HepG2 (cell line): ENCODE measurements at regions not wholly inside any gene's neighbourhood (a gene's known extent, or its start where the extent isn't known, plus 50 kb on each side); places are given as distances from the start of the nearest gene placed in this dataset.

ENCODE experiments used
- FOXJ3 ChIP-seq: sonication (generic); formaldehyde crosslinking; IDR thresholded peaks from 2 replicates; pipeline ENCODE4 v1.4.0; 2020; ENCODE audit warnings: missing genetic modification reagents, mild to moderate bottlenecking, borderline replicate concordance
- GABPB1 ChIP-seq: IDR thresholded peaks from 2 replicates; pipeline ENCODE4 v1.6.1; 2016; ENCODE audit warnings: mild to moderate bottlenecking, missing genetic modification reagents, moderate library complexity, missing compliant biosample characterization
- HMGXB4 ChIP-seq, 2 experiments: sonication (generic) in 1 of 2; formaldehyde crosslinking in 1 of 2; IDR thresholded peaks; 2 replicates each; pipeline versions ENCODE4 v1.4.0 to v1.6.1; 2018 to 2020; ENCODE audit warnings: missing genetic modification reagents in 2 of 2, borderline replicate concordance in 1 of 2, low read depth in 1 of 2, mild to moderate bottlenecking in 1 of 2, missing biosample characterization in 1 of 2
- KLF12 ChIP-seq: sonication (generic); formaldehyde crosslinking; IDR thresholded peaks from 2 replicates; pipeline ENCODE4 v1.4.0; 2020; ENCODE audit warnings: missing genetic modification reagents, borderline replicate concordance
- PRDM10 ChIP-seq: sonication (generic); formaldehyde crosslinking; IDR thresholded peaks from 2 replicates; pipeline ENCODE4 v1.4.0; 2020; ENCODE audit warnings: low read depth, missing genetic modification reagents
- TARDBP ChIP-seq: sonication (generic); formaldehyde crosslinking; IDR thresholded peaks from 2 replicates; pipeline ENCODE4 v1.8.0; 2022; ENCODE audit warnings: mild to moderate bottlenecking, missing genetic modification reagents
- TF ChIP-seq, protein P1 (sequence below): sonication (generic); formaldehyde crosslinking; conservative IDR thresholded peaks from 2 replicates; pipeline ENCODE4 v1.8.0; 2022; ENCODE audit warnings: missing genetic modification reagents

GRCh38 chr3:110615454-110615853 is 456.2 kb upstream of the NECTIN3 start (continued):
- TF ChIP-seq, protein P1, sequence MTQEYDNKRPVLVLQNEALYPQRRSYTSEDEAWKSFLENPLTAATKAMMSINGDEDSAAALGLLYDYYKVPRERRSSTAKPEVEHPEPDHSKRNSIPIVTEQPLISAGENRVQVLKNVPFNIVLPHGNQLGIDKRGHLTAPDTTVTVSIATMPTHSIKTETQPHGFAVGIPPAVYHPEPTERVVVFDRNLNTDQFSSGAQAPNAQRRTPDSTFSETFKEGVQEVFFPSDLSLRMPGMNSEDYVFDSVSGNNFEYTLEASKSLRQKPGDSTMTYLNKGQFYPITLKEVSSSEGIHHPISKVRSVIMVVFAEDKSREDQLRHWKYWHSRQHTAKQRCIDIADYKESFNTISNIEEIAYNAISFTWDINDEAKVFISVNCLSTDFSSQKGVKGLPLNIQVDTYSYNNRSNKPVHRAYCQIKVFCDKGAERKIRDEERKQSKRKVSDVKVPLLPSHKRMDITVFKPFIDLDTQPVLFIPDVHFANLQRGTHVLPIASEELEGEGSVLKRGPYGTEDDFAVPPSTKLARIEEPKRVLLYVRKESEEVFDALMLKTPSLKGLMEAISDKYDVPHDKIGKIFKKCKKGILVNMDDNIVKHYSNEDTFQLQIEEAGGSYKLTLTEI (CRISPR knock-in tag) = no peak
- TF ChIP-seq PRDM10 (no peak), KLF12 (CRISPR knock-in tag) (no peak), TARDBP (CRISPR knock-in tag) (no peak), FOXJ3 (CRISPR knock-in tag) (no peak), GABPB1 (no peak), HMGXB4 (CRISPR knock-in tag; IDR thresholded peaks at IDR 0.05; ENCODE audit: borderline replicate concordance in 1 of 2, low read depth in 1 of 2) (no peak)
- TF ChIP-seq, all 625 proteins: peak for 0
